ENCODE measurements at regions not wholly inside any gene's neighbourhood (a gene's known extent, or its start where the extent isn't known, plus 50 kb on each side); places are given as distances from the start of the nearest gene placed in this dataset.
"Not testable (repeated sequence)": the region's sequence is repeated elsewhere in the genome, so short reads cannot be mapped to it uniquely, and the experiment has no call there.

GRCh38 chr2:76197428-76197827, 486.7 kb upstream of the GCFC2 start:
- TF ChIP-seq POLR2A (IDR thresholded peaks at IDR 0.05; ENCODE audit: low read depth, low read length) = no peak
- FAIRE-seq (no peak), DNase-seq (ENCODE audit: insufficient read length, low spot score) (no peak)

DNA sequence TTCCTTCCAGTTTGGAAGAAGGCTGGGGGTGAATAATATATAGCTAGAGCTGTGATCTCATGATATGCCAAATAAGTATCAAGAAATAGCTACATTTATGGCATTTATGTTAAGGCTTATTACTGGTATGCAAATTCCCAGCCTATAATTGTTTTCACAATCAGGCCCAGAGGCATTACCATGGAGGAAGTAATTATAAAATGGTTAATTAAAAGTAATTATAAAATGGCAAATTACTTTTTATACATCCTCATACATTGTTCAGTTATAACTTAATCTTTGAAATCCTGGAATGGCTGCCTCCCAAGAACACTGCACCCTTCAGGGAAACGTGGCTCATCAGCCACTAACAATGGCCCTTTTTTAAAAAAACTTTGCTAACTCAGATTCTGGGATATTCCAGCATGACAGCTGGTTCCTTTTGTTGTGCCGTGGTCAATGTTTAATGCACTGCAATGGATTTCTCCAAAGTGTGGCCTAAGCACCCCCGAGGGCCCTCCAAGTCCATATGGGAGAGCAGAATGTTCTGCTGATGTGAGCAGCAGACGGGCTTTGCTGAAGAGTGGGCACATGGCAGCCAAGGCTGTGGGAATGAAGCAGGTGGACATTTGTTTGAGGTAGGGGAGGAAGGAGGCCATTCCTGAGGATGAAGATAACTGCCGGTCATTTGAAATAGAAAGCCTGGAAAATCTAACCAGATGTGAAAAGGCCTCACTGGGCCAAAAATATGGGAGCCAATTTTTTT, 483.5 kb upstream of the GCFC2 start:
- DNase-seq (ENCODE audit: insufficient read length, low spot score) = no peak
- TF ChIP-seq POLR2A (IDR thresholded peaks at IDR 0.05; ENCODE audit: low read depth, low read length) = no peak
- no peak for FAIRE-seq

- DNase-seq (ENCODE audit: insufficient read length, low spot score) (no peak), FAIRE-seq (no peak)
- no peak for TF ChIP-seq POLR2A (IDR thresholded peaks at IDR 0.05; ENCODE audit: low read depth, low read length)
These were observed 482.4 kb upstream of the GCFC2 start for GRCh38 chr2:76193089-76193488.

GRCh38 chr2:76188334-76189008, 477.8 kb upstream of the GCFC2 start:
- FAIRE-seq = no peak
- TF ChIP-seq POLR2A (IDR thresholded peaks at IDR 0.05; ENCODE audit: low read depth, low read length) = no peak
- no peak for DNase-seq (ENCODE audit: insufficient read length, low spot score)

- no peak for DNase-seq (ENCODE audit: insufficient read length, low spot score)
- TF ChIP-seq POLR2A (IDR thresholded peaks at IDR 0.05; ENCODE audit: low read depth, low read length) = no peak
- no peak for FAIRE-seq
These were observed 476.7 kb upstream of the GCFC2 start for GRCh38 chr2:76187415-76187814.

DNA sequence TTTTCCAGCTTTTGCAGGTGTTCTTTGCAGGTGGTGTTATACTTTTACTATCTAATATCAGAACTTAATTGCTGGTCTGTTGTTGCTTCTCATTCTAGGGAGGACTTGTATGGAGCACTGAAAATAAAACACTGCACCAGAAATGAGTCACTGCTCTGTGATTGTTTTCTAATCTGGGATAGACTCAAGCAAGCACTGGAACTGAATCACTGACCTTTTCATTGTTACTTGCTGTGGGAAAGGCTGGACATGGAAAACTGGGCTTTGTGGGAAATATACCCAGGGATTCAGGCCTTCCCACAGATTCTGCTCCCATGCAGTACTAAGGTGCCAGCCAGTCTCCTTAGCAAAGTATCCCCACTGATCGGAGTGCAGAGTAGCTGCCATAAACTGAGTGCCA, 470.0 kb upstream of the GCFC2 start:
- no peak for TF ChIP-seq POLR2A (IDR thresholded peaks at IDR 0.05; ENCODE audit: low read depth, low read length)
- FAIRE-seq (no peak), DNase-seq (ENCODE audit: insufficient read length, low spot score) (no peak)

GRCh38 chr2:76178610-76179009, 467.9 kb upstream of the GCFC2 start:
- TF ChIP-seq POLR2A (IDR thresholded peaks at IDR 0.05; ENCODE audit: low read depth, low read length) = no peak
- FAIRE-seq = no peak
- no peak for DNase-seq (ENCODE audit: insufficient read length, low spot score)

DNA sequence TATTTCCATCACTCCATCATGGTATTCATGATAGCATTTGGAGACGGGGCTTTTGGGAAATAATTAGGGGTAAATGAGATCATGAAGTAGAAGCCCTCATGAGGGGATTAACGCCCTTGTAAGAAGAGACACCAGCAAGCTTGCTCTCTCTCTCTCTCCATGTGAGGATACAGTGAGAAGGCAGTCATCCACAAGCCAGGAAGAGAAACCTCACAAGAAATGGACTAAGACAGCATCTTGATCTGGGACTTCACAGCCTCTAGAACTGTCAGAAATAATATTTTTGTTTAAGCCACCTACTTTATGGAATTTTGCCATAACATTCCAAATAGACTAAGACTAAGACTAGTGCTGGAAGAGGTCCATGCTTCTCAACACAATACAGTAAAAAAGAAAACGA, 464.6 kb upstream of the GCFC2 start:
- DNase-seq (ENCODE audit: insufficient read length, low spot score) (no peak), FAIRE-seq (no peak)
- no peak for TF ChIP-seq POLR2A (IDR thresholded peaks at IDR 0.05; ENCODE audit: low read depth, low read length)

- DNase-seq (ENCODE audit: insufficient read length, low spot score) = no peak
- no peak for FAIRE-seq
- TF ChIP-seq POLR2A (IDR thresholded peaks at IDR 0.05; ENCODE audit: low read depth, low read length) = no peak
These were observed 463.8 kb upstream of the GCFC2 start for GRCh38 chr2:76174505-76174904.

DNA sequence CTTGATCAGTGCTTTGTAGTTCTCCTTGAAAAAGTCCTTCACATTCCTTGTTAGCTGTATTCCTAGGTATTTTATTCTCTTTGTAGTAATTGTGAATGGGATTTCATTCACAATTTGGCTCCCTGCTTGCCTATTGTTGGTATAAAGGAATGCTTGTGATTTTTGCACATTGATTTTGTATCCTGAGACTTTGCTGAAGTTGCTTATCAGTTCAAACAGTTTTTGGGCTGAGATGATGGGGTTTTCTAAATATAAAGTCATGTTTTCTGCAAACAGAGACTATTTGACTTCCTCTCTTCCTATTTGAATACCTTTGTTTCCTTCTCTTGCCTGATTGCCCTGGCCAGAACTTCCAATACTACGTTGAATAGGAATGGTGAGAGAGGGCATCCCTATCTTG, 462.5 kb upstream of the GCFC2 start:
- DNase-seq (ENCODE audit: insufficient read length, low spot score); FAIRE-seq: not testable (repeated sequence)

- FAIRE-seq; DNase-seq (ENCODE audit: insufficient read length, low spot score): not testable (repeated sequence)
These were observed 461.5 kb upstream of the GCFC2 start for GRCh38 chr2:76172154-76172595.

- TF ChIP-seq POLR2A (IDR thresholded peaks at IDR 0.05; ENCODE audit: low read depth, low read length) = no peak
- FAIRE-seq (no peak), DNase-seq (ENCODE audit: insufficient read length, low spot score) (no peak)
These were observed 460.1 kb upstream of the GCFC2 start for GRCh38 chr2:76170856-76171255.

GRCh38 chr2:76170009-76170384, 459.3 kb upstream of the GCFC2 start:
- FAIRE-seq = no peak
- DNase-seq (ENCODE audit: insufficient read length, low spot score) = no peak
- no peak for TF ChIP-seq POLR2A (IDR thresholded peaks at IDR 0.05; ENCODE audit: low read depth, low read length)

GRCh38 chr2:76169276-76170008, 458.7 kb upstream of the GCFC2 start:
- TF ChIP-seq POLR2A (IDR thresholded peaks at IDR 0.05; ENCODE audit: low read depth, low read length) = no peak
- FAIRE-seq (no peak), DNase-seq (ENCODE audit: insufficient read length, low spot score) (no peak)

GRCh38 chr2:76163860-76164259, 453.1 kb upstream of the GCFC2 start:
- TF ChIP-seq POLR2A (IDR thresholded peaks at IDR 0.05; ENCODE audit: low read depth, low read length) = no peak

More at GRCh38 chr2:76163860-76164259, 453.1 kb upstream of the GCFC2 start:
- no peak for DNase-seq (ENCODE audit: insufficient read length, low spot score)
- no peak for FAIRE-seq

All from H54 (cell line).